Ascending aorta (tissue), 2 donors: ENCODE measurements at regions not wholly inside any gene's neighbourhood (a gene's known extent, or its start where the extent isn't known, plus 50 kb on each side); places are given as distances from the start of the nearest gene placed in this dataset.
"Not testable (repeated sequence)": the region's sequence is repeated elsewhere in the genome, so short reads cannot be mapped to it uniquely, and the experiment has no call there.

Experiments
- DNase-seq, 2 donors: peaks; one replicate each; pipeline ENCODE4 v3.0.0-alpha.2; 2019; ENCODE audit warnings: low spot score in 2 of 2
- H3K27ac ChIP-seq, 2 donors: fragments of 200-600 bp; sonication (generic); one replicate each; pipeline ENCODE4 v1.5.1; 2016 to 2017; ENCODE audit warnings: mild to moderate bottlenecking in 1 of 2
- H3K27me3 ChIP-seq: fragments of 200-600 bp; sonication (generic); one replicate; pipeline ENCODE4 v1.5.1; 2017
- H3K36me3 ChIP-seq, 2 donors: fragments of 200-600 bp; sonication (generic); one replicate each; pipeline ENCODE4 v1.5.1; 2016
- H3K4me1 ChIP-seq, 2 donors: fragments of 200-600 bp; sonication (generic); one replicate each; pipeline ENCODE4 v1.5.1; 2016 to 2017; ENCODE audit warnings: mild to moderate bottlenecking in 1 of 2
- H3K4me3 ChIP-seq, 2 donors: fragments of 200-600 bp; sonication (generic); one replicate each; pipeline ENCODE4 v1.5.1; 2016 to 2017; ENCODE audit warnings: mild to moderate bottlenecking in 1 of 2
- H3K9me3 ChIP-seq, 2 donors: fragments of 200-600 bp; sonication (generic); one replicate each; pipeline ENCODE4 v1.5.1; 2016
- CTCF ChIP-seq, 3 experiments: fragments of 200-600 bp in 2 of 3; fragments of 450-650 bp in 1 of 3; sonication (generic) in 2 of 3; IDR thresholded peaks; one replicate each; pipeline ENCODE4 v1.5.1; 2016 to 2019; ENCODE audit warnings: antibody characterized with exemption in 3 of 3, mild to moderate bottlenecking in 1 of 3, moderate library complexity in 1 of 3
- intact Hi-C: fragments of 100-400 bp; cut with DNase I; formaldehyde crosslinking; loops from one replicate; pipeline ENCODE4 v1.15.1; 2023

DNA sequence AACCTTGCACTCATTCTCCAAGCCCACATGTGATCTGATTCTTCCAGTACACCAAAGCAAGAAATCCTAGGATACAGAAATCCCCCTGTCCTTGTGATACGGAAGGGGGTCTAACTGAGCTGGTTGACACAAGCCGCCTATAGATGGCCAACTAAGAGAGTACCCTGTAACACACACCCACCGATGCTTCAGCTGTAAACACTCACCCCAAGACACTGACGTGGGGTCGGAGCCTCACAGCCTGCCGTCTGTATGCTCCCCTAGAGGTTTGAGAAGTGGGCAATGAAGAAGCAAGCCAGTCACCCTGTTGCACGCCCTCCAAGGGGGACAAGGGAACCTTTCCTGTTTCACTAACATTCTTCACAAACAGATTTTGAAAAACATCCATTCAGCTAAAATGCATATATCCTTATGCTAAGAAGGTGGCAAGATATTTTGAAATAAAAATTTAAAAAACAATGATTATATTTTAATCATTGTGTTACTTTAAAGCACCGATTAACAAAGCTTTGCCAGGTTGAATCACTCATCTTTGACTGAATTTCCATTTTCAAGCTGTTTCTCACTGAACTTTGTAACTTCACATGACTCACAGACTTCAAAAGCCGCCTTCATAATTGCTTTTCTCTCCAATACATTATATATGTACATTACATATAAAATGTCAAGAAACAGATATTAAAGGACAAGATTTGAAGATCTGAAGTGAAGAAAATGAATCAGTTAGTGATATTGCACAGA is 329.3 kb downstream of the ARL4A start:
- DNase-seq: no peak
- Histone ChIP-seq H3K4me1 (no peaks in the 10 kb centered on the region), H3K27ac (no peak overlapping the region), H3K4me3 (no peak overlapping the region), H3K9me3 (no peaks in the 10 kb centered on the region), H3K36me3 (no peaks in the 10 kb centered on the region), H3K27me3 (no peaks in the 10 kb centered on the region)
- intact Hi-C loops: no loop called here
- TF ChIP-seq CTCF (IDR thresholded peaks at IDR 0.05): no peak

DNA sequence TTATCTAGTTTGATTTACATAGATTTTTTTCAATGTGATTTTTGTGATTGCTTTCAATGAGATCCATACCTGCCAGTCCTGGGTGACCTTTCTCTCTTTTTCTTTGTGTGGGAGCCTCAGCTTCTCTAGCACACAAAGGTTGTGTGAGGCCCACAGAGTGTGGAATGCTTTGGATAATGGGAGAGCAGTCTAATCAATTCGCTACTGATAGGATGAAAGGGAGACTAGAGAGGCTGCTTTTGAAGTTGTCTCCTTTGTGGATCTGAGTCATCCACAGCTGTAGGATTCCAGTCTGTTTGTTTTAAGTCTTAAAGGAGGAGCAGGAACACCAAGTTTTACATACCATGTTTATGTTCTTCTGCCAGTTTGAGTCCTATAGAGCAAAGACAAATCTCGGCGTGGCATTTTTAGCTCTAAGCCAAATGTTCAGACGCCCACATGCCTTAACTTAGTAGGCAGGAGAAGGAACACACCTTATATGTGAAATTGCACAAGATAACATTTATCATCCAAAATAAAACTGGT is 330.0 kb downstream of the ARL4A start:
- Histone ChIP-seq H3K9me3 (no peaks in the 10 kb centered on the region), H3K36me3 (no peaks in the 10 kb centered on the region), H3K27ac (no peak overlapping the region), H3K27me3 (no peaks in the 10 kb centered on the region), H3K4me1 (no peaks in the 10 kb centered on the region), H3K4me3 (no peak overlapping the region)
- TF ChIP-seq CTCF (IDR thresholded peaks at IDR 0.05): no peak
- intact Hi-C loops: no loop called here
- no peak for DNase-seq

DNA sequence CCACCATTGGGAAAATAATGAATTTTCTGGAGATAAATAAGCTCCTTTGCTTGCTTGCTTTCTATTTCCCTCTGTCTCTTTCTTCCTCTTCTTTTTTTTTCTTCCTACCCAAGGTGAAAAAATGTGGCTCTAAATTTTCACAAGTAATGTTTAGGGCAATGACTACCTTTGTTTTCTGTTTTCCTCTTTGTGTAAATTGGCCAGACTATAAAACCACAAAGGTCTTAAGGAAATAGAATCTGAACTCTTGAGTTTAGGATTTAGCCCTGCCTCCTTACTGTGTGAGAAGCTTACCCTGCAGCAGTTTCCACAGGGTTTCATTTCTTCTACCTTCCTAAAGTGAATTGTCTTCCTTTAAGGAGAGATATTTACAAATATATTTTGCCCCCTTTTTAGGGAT is 330.4 kb downstream of the ARL4A start:
- no peak overlapping the region for H3K4me3 ChIP-seq
- intact Hi-C loops: no loop called here
- no peaks in the 10 kb centered on the region for H3K27me3 ChIP-seq
- H3K36me3 ChIP-seq: no peaks in the 10 kb centered on the region
- no peaks in the 10 kb centered on the region for H3K4me1 ChIP-seq
- no peak overlapping the region for H3K27ac ChIP-seq
- no peak for DNase-seq
- no peaks in the 10 kb centered on the region for H3K9me3 ChIP-seq
- no peak for TF ChIP-seq CTCF (IDR thresholded peaks at IDR 0.05)

DNA sequence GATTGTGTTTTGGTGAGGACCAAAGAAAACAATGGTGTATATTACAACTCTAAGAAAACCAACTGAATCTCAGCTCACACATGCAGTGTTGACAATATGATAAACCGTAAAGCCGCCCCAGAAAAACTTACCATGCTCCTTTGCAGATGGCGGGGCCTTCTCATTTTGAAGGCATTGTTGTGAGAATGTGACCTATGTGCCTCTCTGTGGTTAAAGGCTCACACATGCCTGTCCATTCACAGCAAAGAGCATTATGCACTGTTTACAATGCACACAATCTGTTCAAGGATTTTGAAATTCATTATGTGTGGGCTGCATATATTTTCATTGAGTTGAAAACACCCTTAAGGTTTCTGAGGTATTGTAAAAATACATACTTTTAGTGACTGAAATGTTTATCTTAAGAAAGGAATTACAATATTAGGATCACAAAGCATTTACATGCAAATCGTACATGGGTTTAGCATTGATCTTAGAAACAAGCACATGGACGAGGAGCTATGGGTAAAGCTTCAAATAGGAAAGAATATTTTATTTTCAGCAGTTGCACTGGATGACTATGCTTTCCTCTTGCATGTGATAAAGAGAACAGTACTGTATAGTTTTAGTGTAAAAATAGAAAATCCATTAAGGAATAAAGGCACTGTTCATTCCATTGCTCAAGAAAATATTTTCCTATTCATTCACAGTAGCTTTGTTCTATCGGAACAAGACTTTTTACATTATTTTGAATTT is 334.3 kb downstream of the ARL4A start:
- intact Hi-C loops: no loop called here
- Histone ChIP-seq H3K4me1 (no peaks in the 10 kb centered on the region), H3K9me3 (no peaks in the 10 kb centered on the region), H3K27me3 (no peaks in the 10 kb centered on the region), H3K4me3 (no peak overlapping the region), H3K36me3 (no peaks in the 10 kb centered on the region), H3K27ac (no peak overlapping the region)
- DNase-seq: no peak
- no peak for TF ChIP-seq CTCF (IDR thresholded peaks at IDR 0.05)

DNA sequence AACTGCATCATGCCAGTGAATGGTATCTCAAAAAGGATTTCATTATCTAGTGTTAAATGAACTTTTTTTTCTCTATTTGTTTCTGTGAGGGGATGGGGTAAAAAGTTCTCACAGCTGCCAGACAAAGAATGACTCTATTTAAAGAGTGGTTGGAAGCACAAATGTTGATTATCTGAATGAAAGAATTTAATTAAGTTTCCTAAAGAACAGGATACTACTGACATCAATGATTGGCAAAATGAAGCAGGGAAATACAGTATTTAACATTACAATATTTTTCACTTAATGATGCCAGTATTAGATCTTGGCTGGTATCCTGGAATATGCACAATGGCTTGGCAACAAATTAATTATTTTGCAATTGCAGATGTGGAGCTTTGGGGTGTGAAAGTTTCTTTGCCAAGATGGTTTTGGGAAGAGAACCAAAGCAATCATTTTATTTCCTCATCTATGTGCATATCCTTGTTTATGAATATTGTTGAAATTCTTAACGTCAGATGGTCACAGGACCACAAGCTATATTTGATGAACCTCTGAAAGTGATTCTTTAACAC is 336.8 kb downstream of the ARL4A start:
- no peaks in the 10 kb centered on the region for H3K9me3 ChIP-seq
- H3K36me3 ChIP-seq: no peaks in the 10 kb centered on the region
- no peak for DNase-seq
- no peak for TF ChIP-seq CTCF (IDR thresholded peaks at IDR 0.05)
- H3K4me1 ChIP-seq: no peaks in the 10 kb centered on the region
- H3K4me3 ChIP-seq: no peak overlapping the region
- H3K27me3 ChIP-seq: no peaks in the 10 kb centered on the region
- intact Hi-C loops: no loop called here
- H3K27ac ChIP-seq: no peak overlapping the region

- DNase-seq, H3K4me3 ChIP-seq, H3K27me3 ChIP-seq, H3K36me3 ChIP-seq, H3K9me3 ChIP-seq, H3K4me1 ChIP-seq, intact Hi-C loops, H3K27ac ChIP-seq: not testable (repeated sequence)
These were observed 337.6 kb downstream of the ARL4A start for GRCh38 chr7:13025043-13025442.
